ENCODE measurements at regions not wholly inside any gene's neighbourhood (a gene's known extent, or its start where the extent isn't known, plus 50 kb on each side); places are given as distances from the start of the nearest gene placed in this dataset.

DNA sequence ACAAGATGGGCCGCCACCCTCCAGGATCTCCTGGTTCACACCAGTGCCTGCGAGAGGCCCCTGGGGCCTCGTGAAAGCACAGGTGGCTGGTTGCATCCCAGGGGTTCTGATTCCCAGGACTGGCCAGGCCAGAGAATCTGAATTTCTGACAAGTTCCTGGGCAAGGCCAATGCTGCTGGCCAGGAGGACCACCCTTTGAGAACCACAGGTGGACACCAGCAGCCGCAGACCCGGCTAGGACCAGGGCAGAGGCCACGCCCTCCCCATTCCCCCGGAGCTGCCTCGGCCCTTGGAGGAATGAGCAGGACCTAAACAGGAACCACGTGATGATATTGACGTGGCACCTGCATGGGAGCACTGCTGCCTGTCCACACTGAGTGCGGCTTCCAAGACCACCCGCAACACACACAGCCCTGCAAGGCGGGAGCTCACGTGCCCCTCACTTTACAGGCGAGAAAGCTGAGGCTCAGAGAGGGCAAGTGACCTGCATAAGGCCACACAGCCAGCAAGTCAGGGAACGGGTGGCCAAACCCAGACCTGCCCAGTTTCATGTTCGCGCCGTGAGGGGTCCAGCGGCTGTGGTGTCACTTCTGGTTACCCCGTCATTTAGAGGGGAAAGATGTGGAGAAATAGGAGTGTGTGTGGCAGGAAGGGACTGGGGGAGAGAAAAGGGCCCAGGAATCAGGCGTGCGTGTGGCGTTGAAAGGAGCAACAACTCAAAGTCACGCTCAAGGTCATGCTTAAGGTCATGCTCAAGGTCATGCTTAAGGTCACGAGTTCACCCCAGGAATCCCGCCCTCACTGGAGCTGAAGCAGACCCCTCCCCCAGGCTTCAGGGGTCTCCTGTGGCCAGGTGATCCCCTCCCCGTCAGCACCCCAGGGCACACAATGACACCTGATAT, 105.9 kb upstream of the IER5L start:
- ATAC-seq (ENCODE audit: low FRiP score) (no peak), DNase-seq (ENCODE audit: low spot score) (no peak)
- TF ChIP-seq, protein P1, sequence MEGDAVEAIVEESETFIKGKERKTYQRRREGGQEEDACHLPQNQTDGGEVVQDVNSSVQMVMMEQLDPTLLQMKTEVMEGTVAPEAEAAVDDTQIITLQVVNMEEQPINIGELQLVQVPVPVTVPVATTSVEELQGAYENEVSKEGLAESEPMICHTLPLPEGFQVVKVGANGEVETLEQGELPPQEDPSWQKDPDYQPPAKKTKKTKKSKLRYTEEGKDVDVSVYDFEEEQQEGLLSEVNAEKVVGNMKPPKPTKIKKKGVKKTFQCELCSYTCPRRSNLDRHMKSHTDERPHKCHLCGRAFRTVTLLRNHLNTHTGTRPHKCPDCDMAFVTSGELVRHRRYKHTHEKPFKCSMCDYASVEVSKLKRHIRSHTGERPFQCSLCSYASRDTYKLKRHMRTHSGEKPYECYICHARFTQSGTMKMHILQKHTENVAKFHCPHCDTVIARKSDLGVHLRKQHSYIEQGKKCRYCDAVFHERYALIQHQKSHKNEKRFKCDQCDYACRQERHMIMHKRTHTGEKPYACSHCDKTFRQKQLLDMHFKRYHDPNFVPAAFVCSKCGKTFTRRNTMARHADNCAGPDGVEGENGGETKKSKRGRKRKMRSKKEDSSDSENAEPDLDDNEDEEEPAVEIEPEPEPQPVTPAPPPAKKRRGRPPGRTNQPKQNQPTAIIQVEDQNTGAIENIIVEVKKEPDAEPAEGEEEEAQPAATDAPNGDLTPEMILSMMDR (IDR thresholded peaks at IDR 0.05), result no peak

DNA sequence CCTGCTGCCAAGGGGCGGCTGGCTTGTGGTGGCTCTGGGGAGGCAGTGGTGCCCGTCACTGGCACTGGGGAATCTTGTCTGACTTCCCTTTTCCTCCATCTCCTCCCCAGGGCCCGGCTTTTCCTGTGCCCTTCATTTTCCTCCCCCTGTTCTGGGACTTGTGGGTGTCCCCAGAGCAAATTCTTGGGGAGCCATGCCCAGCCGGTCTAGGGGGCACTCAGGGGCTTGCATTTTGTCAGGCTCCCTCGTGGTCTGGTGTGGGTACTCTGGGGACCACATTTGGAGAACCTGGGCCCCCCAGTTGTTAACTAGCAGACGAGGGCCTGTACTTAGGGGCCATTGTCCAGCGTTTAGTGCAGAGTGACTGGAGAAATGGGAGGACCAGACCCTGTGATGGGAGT, 105.2 kb upstream of the IER5L start:
- TF ChIP-seq, protein P1 (IDR thresholded peaks at IDR 0.05), result no peak
- DNase-seq (ENCODE audit: low spot score) (no peak), ATAC-seq (ENCODE audit: low FRiP score) (no peak)

DNA sequence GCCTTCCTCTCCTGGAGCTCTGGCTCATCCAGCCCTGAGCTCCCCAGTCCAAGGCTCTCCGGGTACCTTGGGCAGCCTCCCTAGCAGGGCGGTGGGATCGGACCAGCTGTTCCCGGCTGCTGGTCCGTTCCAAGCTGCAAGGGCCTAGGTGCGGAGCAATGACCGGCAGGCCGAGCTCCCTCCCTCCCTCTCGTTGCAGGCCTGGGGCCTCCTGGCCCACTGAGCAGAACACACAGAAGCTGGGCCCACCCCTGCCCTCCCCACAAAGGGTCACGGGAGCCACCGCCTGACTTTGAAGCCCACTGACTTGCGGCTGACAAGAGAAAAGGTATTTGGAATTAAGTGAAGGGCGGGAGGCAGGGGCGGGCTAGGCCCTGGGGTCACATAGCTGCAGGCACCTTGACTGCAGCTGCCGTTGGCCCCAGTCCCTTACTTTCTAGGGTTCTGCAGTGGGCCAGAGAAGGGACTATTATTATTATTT, 104.7 kb upstream of the IER5L start:
- TF ChIP-seq, protein P1 (IDR thresholded peaks at IDR 0.05), result no peak
- DNase-seq (ENCODE audit: low spot score) (no peak), ATAC-seq (ENCODE audit: low FRiP score) (no peak)

DNA sequence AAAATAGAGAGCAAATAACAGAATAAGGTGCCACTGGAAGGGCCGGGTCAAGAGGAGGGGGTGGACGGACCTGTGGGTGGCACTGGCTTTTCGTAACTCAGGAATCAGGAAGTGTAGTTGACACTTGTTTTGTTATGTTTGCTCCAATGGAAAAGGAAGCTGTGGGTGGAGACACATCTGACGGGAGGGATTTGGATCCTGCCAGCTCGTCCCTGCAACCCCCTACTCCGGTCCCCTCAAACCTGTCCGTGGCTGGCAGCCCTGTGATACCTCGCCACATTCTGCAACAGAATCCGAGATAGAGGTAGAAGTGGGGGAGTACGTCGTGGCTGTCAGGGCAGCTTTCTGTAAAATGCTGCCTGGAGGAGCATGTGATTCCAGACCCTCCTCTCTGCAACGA, 104.2 kb upstream of the IER5L start:
- DNase-seq (ENCODE audit: low spot score), result no peak
- TF ChIP-seq, protein P1 (IDR thresholded peaks at IDR 0.05), result no peak
- ATAC-seq (ENCODE audit: low FRiP score), result no peak

DNA sequence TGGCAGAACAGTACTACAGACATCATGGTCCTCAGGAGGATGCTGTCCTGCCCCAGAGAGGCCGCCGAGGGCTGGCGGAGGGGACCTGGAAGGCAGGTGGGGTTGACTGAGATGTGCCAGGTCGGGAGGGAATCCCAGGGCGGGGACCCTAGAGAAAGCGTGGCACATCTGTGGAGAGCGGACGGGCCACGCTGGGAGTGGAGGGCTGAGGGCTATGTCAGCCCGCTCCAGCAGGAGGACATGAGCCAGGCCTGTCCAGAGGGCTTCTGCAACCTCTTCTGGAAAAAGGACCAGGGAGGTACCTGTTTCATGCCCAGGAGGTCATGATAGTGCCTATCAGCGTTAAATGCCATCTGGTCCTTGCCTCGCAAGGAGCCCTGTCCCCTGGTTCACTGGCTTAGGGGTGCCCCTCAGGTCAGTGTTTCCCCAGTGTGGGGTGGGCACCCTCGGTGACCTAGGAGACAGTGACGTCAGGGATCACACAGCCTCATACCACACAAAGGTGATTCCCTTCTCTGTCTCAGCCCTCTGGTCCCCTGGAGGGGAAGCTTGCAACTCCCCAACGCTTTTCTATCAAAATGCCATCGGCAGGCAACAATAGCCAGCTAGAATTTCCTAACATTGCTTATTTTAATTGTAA, 103.6 kb upstream of the IER5L start:
- DNase-seq (ENCODE audit: low spot score), result no peak
- TF ChIP-seq, protein P1 (IDR thresholded peaks at IDR 0.05), result no peak
- no peak for ATAC-seq (ENCODE audit: low FRiP score)

DNA sequence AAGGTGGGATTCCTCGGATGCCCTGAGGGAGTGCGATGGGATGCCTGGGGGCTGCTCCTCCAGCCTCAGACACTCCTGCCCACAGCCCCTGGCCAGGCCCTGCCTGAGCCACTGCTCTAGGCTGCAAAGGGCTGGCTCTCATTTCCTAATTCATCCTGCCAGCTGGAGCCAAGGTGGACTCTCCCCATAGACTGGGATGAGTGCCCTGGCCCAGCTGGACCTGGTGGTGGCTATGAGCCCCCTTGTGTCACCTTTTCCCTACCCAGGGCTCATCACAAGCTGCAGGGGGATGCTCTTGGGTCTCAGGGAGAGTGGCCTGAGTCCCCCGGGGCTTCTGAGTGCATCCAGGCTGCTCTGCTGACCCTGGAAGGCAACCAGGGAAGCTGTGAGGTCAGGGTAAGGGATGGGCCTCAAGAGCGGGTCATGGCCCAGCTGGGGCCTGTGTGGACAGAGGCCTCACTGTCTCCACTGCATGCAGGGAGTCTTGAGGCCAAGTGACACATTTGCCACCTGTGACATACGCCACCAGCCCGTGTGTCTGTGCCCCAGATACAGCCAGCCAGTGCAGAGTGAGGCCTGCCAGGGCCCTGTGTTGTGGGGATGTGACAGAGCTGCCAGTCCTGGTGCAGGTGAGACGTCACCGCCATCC, 102.7 kb upstream of the IER5L start:
- no peak for DNase-seq (ENCODE audit: low spot score)
- ATAC-seq (ENCODE audit: low FRiP score), result no peak
- TF ChIP-seq, protein P1 (IDR thresholded peaks at IDR 0.05), result no peak
